H9 (cell line): ENCODE measurements at regions not wholly inside any gene's neighbourhood (a gene's known extent, or its start where the extent isn't known, plus 50 kb on each side); places are given as distances from the start of the nearest gene placed in this dataset.

Source experiments
- DNase-seq: peaks from one replicate; pipeline ENCODE4 v3.0.0-alpha.2; 2017
- H2AFZ ChIP-seq: one replicate; pipeline ENCODE4 v1.6.1; 2013; ENCODE audit warnings: mild to moderate bottlenecking, low read length, control low read depth, moderate library complexity
- H2AK5ac ChIP-seq: 2 replicates; pipeline ENCODE4 v1.6.1; 2013; ENCODE audit warnings: low read length, control low read depth, mixed read lengths; ENCODE audit not compliant: insufficient read length
- H2BK120ac ChIP-seq: one replicate; pipeline ENCODE4 v1.6.1; 2013; ENCODE audit warnings: low read depth, mild to moderate bottlenecking, low read length, control low read depth, inconsistent platforms; ENCODE audit not compliant: poor library complexity, severe bottlenecking
- H2BK12ac ChIP-seq: 2 replicates; pipeline ENCODE4 v1.6.1; 2013; ENCODE audit warnings: low read length, control low read depth, mixed read lengths, low read depth; ENCODE audit not compliant: insufficient read length
- H2BK15ac ChIP-seq: 2 replicates; pipeline ENCODE4 v1.6.1; 2013; ENCODE audit warnings: low read depth, low read length, control low read depth
- H2BK20ac ChIP-seq: one replicate; pipeline ENCODE4 v1.6.1; 2013; ENCODE audit warnings: low read depth, mild to moderate bottlenecking, low read length, control low read depth, inconsistent platforms; ENCODE audit not compliant: poor library complexity, severe bottlenecking
- H2BK5ac ChIP-seq: 2 replicates; pipeline ENCODE4 v1.6.1; 2013; ENCODE audit warnings: low read length, control low read depth, mixed read lengths; ENCODE audit not compliant: insufficient read length
- H3K14ac ChIP-seq: 2 replicates; pipeline ENCODE4 v1.6.1; 2013; ENCODE audit warnings: low read length, control low read depth; ENCODE audit not compliant: insufficient read depth
- H3K18ac ChIP-seq: 2 replicates; pipeline ENCODE4 v1.6.1; 2013; ENCODE audit warnings: low read depth, mild to moderate bottlenecking, mixed read lengths, low read length, control low read depth; ENCODE audit not compliant: insufficient read length
- H3K23ac ChIP-seq: 2 replicates; pipeline ENCODE4 v1.6.1; 2013; ENCODE audit warnings: low read length, control low read depth, mixed read lengths, low read depth; ENCODE audit not compliant: insufficient read length
- H3K23me2 ChIP-seq: 2 replicates; pipeline ENCODE4 v1.6.1; 2013; ENCODE audit warnings: low read depth, mild to moderate bottlenecking, mixed read lengths, low read length, control low read depth; ENCODE audit not compliant: insufficient read length, poor library complexity, severe bottlenecking
- H3K27ac ChIP-seq: 2 replicates; pipeline ENCODE4 v1.5.1; 2013; ENCODE audit warnings: low read length, control low read depth, mixed read lengths, low read depth; ENCODE audit not compliant: insufficient read length
- H3K27me3 ChIP-seq: 2 replicates; pipeline ENCODE4 v1.6.1; 2013; ENCODE audit warnings: low read length, control low read depth, inconsistent platforms; ENCODE audit not compliant: insufficient read depth
- H3K4ac ChIP-seq: 2 replicates; pipeline ENCODE4 v1.6.1; 2013; ENCODE audit warnings: low read depth, mild to moderate bottlenecking, control low read depth, inconsistent platforms, low read length, moderate library complexity
- H3K4me1 ChIP-seq: 2 replicates; pipeline ENCODE4 v1.6.1; 2013; ENCODE audit warnings: low read length, control low read depth, inconsistent platforms; ENCODE audit not compliant: insufficient read depth
- H3K4me2 ChIP-seq: 2 replicates; pipeline ENCODE4 v1.6.1; 2013; ENCODE audit warnings: low read length, control low read depth, mixed read lengths; ENCODE audit not compliant: insufficient read length, insufficient read depth
- H3K56ac ChIP-seq: 2 replicates; pipeline ENCODE4 v1.6.1; 2013; ENCODE audit warnings: low read depth, mild to moderate bottlenecking, mixed read lengths, low read length, control low read depth; ENCODE audit not compliant: insufficient read length
- H3K79me1 ChIP-seq: 2 replicates; pipeline ENCODE4 v1.6.1; 2013; ENCODE audit warnings: low read depth, mild to moderate bottlenecking, moderate library complexity, low read length, control low read depth, inconsistent platforms; ENCODE audit not compliant: insufficient read depth, poor library complexity, severe bottlenecking
- H3K79me2 ChIP-seq: 2 replicates; pipeline ENCODE4 v1.6.1; 2013; ENCODE audit warnings: low read length, control low read depth, inconsistent platforms; ENCODE audit not compliant: insufficient read depth
- H3K9ac ChIP-seq: 2 replicates; pipeline ENCODE4 v1.6.1; 2013; ENCODE audit warnings: low read length, control low read depth, mixed read lengths; ENCODE audit not compliant: insufficient read length; ENCODE audit errors: extremely low read depth
- H3K9me3 ChIP-seq: one replicate; pipeline ENCODE4 v1.6.1; 2013; ENCODE audit warnings: low read depth, low read length, inconsistent platforms; ENCODE audit not compliant: control insufficient read depth
- H3T11ph ChIP-seq: one replicate; pipeline ENCODE4 v1.6.1; 2013; ENCODE audit warnings: mild to moderate bottlenecking, low read length, control low read depth, inconsistent platforms
- H4K20me1 ChIP-seq: one replicate; pipeline ENCODE4 v1.6.1; 2013; ENCODE audit not compliant: control insufficient read depth, insufficient read length, insufficient read depth
- H4K5ac ChIP-seq: 2 replicates; pipeline ENCODE4 v1.6.1; 2013; ENCODE audit warnings: low read depth, mild to moderate bottlenecking, mixed read lengths, low read length, control low read depth; ENCODE audit not compliant: insufficient read length
- H4K8ac ChIP-seq: replicated peaks from 2 replicates; pipeline ENCODE4 v1.6.1; 2013; ENCODE audit warnings: low read length, control low read depth, mixed read lengths, low read depth; ENCODE audit not compliant: insufficient read length
- H4K91ac ChIP-seq: 2 replicates; pipeline ENCODE4 v1.6.1; 2013; ENCODE audit warnings: low read depth, mild to moderate bottlenecking, moderate library complexity, mixed read lengths, low read length, control low read depth; ENCODE audit not compliant: insufficient read length
- H3K27ac Mint-ChIP-seq, 3 experiments: 2 replicates in 2 of 3; 3 replicates in 1 of 3; pipeline ENCODE4 v1.8.0; 2020 to 2021; ENCODE audit warnings: mixed read lengths in 3 of 3, mild to moderate bottlenecking in 1 of 3, moderate library complexity in 1 of 3
- H3K27me3 Mint-ChIP-seq: 2 replicates; pipeline ENCODE4 v1.8.0; 2021; ENCODE audit warnings: low read depth, mild to moderate bottlenecking, moderate library complexity, mixed read lengths
- H3K36me3 Mint-ChIP-seq, 3 experiments: 2 replicates in 2 of 3; 3 replicates in 1 of 3; pipeline ENCODE4 v1.8.0; 2020 to 2021; ENCODE audit warnings: low read depth in 3 of 3, mixed read lengths in 3 of 3; ENCODE audit not compliant: insufficient read depth in 1 of 3
- H3K4me1 Mint-ChIP-seq, 2 experiments: 2 replicates each; pipeline ENCODE4 v1.8.0; 2020; ENCODE audit warnings: mixed read lengths in 2 of 2
- H3K4me3 Mint-ChIP-seq, 2 experiments: 2 replicates in 1 of 2; 3 replicates in 1 of 2; pipeline ENCODE4 v1.8.0; 2020 to 2021; ENCODE audit warnings: mild to moderate bottlenecking in 2 of 2, mixed read lengths in 2 of 2, moderate library complexity in 1 of 2
- H3K9me3 Mint-ChIP-seq, 2 experiments: 2 replicates in 1 of 2; 3 replicates in 1 of 2; pipeline ENCODE4 v1.8.0; 2020; ENCODE audit warnings: mild to moderate bottlenecking in 2 of 2, mixed read lengths in 2 of 2, moderate library complexity in 1 of 2
- CTCF ChIP-seq: fragments of 200-600 bp; sonication (generic); conservative IDR thresholded peaks from 3 replicates; pipeline ENCODE4 v1.8.0; 2021; ENCODE audit warnings: antibody characterized with exemption, mild to moderate bottlenecking
- WGBS: extraction: QIAGEN DNeasy Blood & Tissue Kit; methylation state at CpG from one replicate; pipeline ENCODE4 v1.1.7; 2013; ENCODE audit warnings: missing lambda C conversion rate, low lambda C conversion rate, mixed read lengths; ENCODE audit not compliant: insufficient read length; ENCODE audit errors: extremely low coverage; 5-methylcytosine and 5-hydroxymethylcytosine counted together

GRCh38 chr14:34137001-34137745 lies 186.3 kb upstream of the EGLN3 start:
- Histone ChIP-seq H4K8ac (no peak overlapping the region), H3T11ph (no peak overlapping the region), H3K9me3 (no peaks in the 10 kb centered on the region), H2BK12ac (no peak overlapping the region), H3K18ac (no peak overlapping the region), H2BK120ac (no peak overlapping the region), H2AFZ (no peak overlapping the region), H3K9ac (no peak overlapping the region), H3K79me2 (no peaks in the 10 kb centered on the region), H3K4ac (no peak overlapping the region), H2BK20ac (no peak overlapping the region), H3K23ac (no peak overlapping the region), H3K56ac (no peak overlapping the region), H2BK15ac (no peak overlapping the region), H3K27me3 (no peaks in the 10 kb centered on the region), H3K27ac (no peak overlapping the region), H4K5ac (no peak overlapping the region), H3K23me2 (no peaks in the 10 kb centered on the region), H2AK5ac (no peak overlapping the region), H3K79me1 (no peaks in the 10 kb centered on the region), H4K20me1 (no peaks in the 10 kb centered on the region), H3K14ac (no peak overlapping the region), H3K4me1 (no peaks in the 10 kb centered on the region; the same call in 1 of the 2 replicates), H4K91ac (no peak overlapping the region), H2BK5ac (no peak overlapping the region), H3K4me2 (no peak overlapping the region)
- Mint-ChIP-seq H3K27me3 (peaks cover 5% of the 10 kb centered on the region), H3K9me3 (peaks cover 6 to 11% of the 10 kb centered on the region in 2 experiments; a peak in 4 of 5 replicates), H3K4me1 (peaks cover 16 to 19% of the 10 kb centered on the region in 2 experiments), H3K36me3 (peaks cover 1 to 12% (median 2%) of the 10 kb centered on the region in 3 experiments; a peak in 4 of 7 replicates), H3K4me3 (no peak overlapping the region), H3K27ac (no peak overlapping the region)
- TF ChIP-seq CTCF, result no peak
- WGBS, result no CpG with 5 or more reads among the region's 3 CpGs
- no peak for DNase-seq
